ENCODE measurements at regions not wholly inside any gene's neighbourhood (a gene's known extent, or its start where the extent isn't known, plus 50 kb on each side); places are given as distances from the start of the nearest gene placed in this dataset.

GRCh38 chr2:160918258-160918657 lies 242.0 kb upstream of the TANK start:
- TF ChIP-seq CTCF (IDR thresholded peaks at IDR 0.05; ENCODE audit: insufficient read depth, low read depth, low read length) (no peak), EZH2 (IDR thresholded peaks at IDR 0.05; ENCODE audit: insufficient read depth, low read length) (no peak)

All from astrocyte (in vitro differentiated cells and primary cell).